Stimulated activated effector memory CD8-positive, alpha-beta T cell treated with anti-CD3 and anti-CD28 coated beads, Interleukin-12 subunit alpha, Interleukin-12 subunit beta, amount 100 ng/mL, for 72 hours (primary cell): ENCODE measurements at regions not wholly inside any gene's neighbourhood (a gene's known extent, or its start where the extent isn't known, plus 50 kb on each side); places are given as distances from the start of the nearest gene placed in this dataset.
"Not testable (repeated sequence)": the region's sequence is repeated elsewhere in the genome, so short reads cannot be mapped to it uniquely, and the experiment has no call there.

Experiments
- ATAC-seq: fragments of 150-1000 bp; cut with Tn5 transposase; 2 replicates; pipeline ENCODE4 v1.10.0; 2021
- DNase-seq, 2 donors: peaks; one replicate each; pipeline ENCODE4 v3.0.0; 2021 to 2022; ENCODE audit warnings: low spot score in 2 of 2
- H3K27ac Mint-ChIP-seq: one replicate; pipeline ENCODE4 v1.8.0; 2022; ENCODE audit warnings: mild to moderate bottlenecking, mixed read lengths
- H3K36me3 Mint-ChIP-seq: one replicate; pipeline ENCODE4 v1.8.0; 2022; ENCODE audit warnings: mild to moderate bottlenecking, mixed read lengths
- H3K4me1 Mint-ChIP-seq: one replicate; pipeline ENCODE4 v1.8.0; 2022; ENCODE audit warnings: mixed read lengths
- H3K4me3 Mint-ChIP-seq: one replicate; pipeline ENCODE4 v1.8.0; 2022; ENCODE audit warnings: mild to moderate bottlenecking, mixed read lengths
- H3K9me3 Mint-ChIP-seq: one replicate; pipeline ENCODE4 v1.8.0; 2022; ENCODE audit warnings: mixed read lengths

- not testable (repeated sequence) for H3K4me1 Mint-ChIP-seq, H3K4me3 Mint-ChIP-seq, H3K9me3 Mint-ChIP-seq, DNase-seq, ATAC-seq, H3K27ac Mint-ChIP-seq, H3K36me3 Mint-ChIP-seq
These were observed 374.4 kb upstream of the NT5C1B start for GRCh38 chr2:18963739-18964256.

GRCh38 chr2:18961991-18962421 lies 372.6 kb upstream of the NT5C1B start:
- H3K4me1 Mint-ChIP-seq = no peaks in the 10 kb centered on the region
- H3K4me3 Mint-ChIP-seq = no peak overlapping the region
- H3K27ac Mint-ChIP-seq = no peak overlapping the region
- no peaks in the 10 kb centered on the region for H3K36me3 Mint-ChIP-seq
- no peaks in the 10 kb centered on the region for H3K9me3 Mint-ChIP-seq
- ATAC-seq = no peak
- no peak for DNase-seq

DNA sequence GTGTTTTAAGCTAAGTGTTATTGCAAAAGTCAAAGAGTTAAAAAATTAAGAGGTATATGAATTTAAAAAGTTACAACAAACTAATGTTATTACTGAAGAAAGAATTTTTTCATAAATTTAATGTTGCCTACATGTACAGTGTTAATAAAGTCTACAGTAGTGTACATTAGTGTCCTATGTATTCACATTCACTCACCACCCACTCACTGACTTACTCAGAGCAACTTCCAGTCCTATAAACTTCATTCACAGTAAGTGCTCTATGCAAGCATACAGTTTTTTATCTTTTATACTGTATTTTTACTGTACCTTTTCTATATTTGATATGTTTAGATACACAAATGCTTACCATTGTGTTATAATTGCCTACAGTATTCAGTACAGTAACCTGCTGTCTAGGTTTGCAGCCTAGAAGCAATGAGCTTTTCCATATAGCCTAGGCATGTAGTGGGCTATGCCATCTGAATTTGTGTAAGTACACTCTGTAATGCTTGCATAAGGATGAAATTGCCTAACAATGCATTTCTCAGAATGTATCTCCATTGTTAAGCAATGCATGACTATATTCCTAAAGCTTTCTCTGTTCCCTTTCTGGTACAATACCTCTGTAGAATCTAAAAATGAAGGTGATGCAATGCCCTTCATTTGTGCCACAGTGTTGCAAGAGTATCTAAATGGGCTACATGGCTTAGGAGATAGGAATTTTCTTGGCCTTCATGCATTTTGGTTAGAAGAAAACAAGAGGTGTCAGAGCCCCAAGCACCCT lies 370.8 kb upstream of the NT5C1B start:
- DNase-seq (no peak), ATAC-seq (no peak)
- no peaks in the 10 kb centered on the region for H3K4me1 Mint-ChIP-seq
- H3K27ac Mint-ChIP-seq = no peak overlapping the region
- no peaks in the 10 kb centered on the region for H3K36me3 Mint-ChIP-seq
- H3K9me3 Mint-ChIP-seq = no peaks in the 10 kb centered on the region
- H3K4me3 Mint-ChIP-seq = no peak overlapping the region

GRCh38 chr2:18959200-18959599 lies 369.8 kb upstream of the NT5C1B start:
- H3K4me1 Mint-ChIP-seq = no peaks in the 10 kb centered on the region
- no peak overlapping the region for H3K27ac Mint-ChIP-seq
- no peaks in the 10 kb centered on the region for H3K36me3 Mint-ChIP-seq
- H3K9me3 Mint-ChIP-seq = no peaks in the 10 kb centered on the region
- DNase-seq = no peak
- ATAC-seq = no peak
- no peak overlapping the region for H3K4me3 Mint-ChIP-seq

GRCh38 chr2:18957909-18958308 lies 368.5 kb upstream of the NT5C1B start:
- no peak overlapping the region for H3K4me3 Mint-ChIP-seq
- DNase-seq = no peak
- no peak overlapping the region for H3K27ac Mint-ChIP-seq
- no peaks in the 10 kb centered on the region for H3K36me3 Mint-ChIP-seq
- no peaks in the 10 kb centered on the region for H3K4me1 Mint-ChIP-seq
- H3K9me3 Mint-ChIP-seq = no peaks in the 10 kb centered on the region
- ATAC-seq = no peak

DNA sequence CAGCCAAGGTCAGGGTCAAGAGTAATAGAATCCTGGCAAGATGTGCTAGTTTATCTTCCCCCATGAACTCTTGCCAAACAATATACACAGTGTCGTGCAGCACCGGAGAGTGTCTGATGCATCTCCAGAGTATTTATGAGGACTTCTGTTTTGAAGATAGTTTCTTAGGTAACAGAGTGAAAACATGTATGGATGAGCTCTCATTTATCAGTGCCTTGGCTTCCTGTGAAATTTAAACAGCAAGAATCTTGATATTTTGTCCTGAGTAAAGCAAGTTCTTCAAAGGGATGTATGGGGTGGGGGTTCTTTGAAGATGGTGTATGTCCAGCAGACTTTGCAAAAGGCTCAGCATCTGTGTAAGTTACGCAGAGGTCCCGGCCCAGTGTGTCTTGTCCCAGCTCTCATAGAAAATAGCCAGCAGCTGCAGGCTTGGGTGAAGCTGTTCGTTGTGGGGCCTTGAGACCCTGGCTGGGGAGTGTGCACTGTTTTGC lies 361.0 kb upstream of the NT5C1B start:
- ATAC-seq = no peak
- Mint-ChIP-seq H3K4me3 (no peak overlapping the region), H3K36me3 (no peaks in the 10 kb centered on the region), H3K4me1 (no peaks in the 10 kb centered on the region), H3K27ac (no peak overlapping the region), H3K9me3 (no peaks in the 10 kb centered on the region)
- no peak for DNase-seq

- no peaks in the 10 kb centered on the region for H3K9me3 Mint-ChIP-seq
- ATAC-seq = no peak
These were observed 360.5 kb upstream of the NT5C1B start for GRCh38 chr2:18949871-18950270.

DNA sequence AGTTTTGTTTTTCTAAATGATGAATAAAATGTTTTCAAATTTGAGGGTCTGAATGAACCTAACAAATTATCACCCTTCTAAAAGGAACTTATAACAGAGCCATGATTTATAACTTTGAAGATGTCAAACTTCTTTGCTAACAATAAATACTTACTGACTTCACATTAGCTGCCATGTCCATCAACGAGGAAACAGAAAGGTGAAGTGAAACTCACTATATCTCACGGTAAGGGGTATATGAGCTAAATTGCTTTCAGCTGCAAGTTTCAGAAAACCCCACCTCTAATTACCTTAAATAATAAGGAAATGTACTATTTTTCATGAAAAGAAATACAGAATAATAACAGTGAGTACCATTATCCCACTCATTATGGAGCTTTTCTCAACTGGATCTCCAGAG lies 350.8 kb upstream of the NT5C1B start:
- Mint-ChIP-seq H3K36me3 (no peaks in the 10 kb centered on the region), H3K4me3 (no peak overlapping the region), H3K9me3 (no peaks in the 10 kb centered on the region), H3K27ac (no peak overlapping the region), H3K4me1 (no peaks in the 10 kb centered on the region)
- no peak for ATAC-seq
- no peak for DNase-seq

More at GRCh38 chr2:18949871-18950270, 360.5 kb upstream of the NT5C1B start:
- Mint-ChIP-seq H3K27ac (no peak overlapping the region), H3K4me3 (no peak overlapping the region), H3K36me3 (no peaks in the 10 kb centered on the region), H3K4me1 (no peaks in the 10 kb centered on the region)
- no peak for DNase-seq

GRCh38 chr2:18939740-18940139 lies 350.4 kb upstream of the NT5C1B start:
- not testable (repeated sequence) for H3K36me3 Mint-ChIP-seq, DNase-seq, H3K4me1 Mint-ChIP-seq, ATAC-seq, H3K9me3 Mint-ChIP-seq, H3K4me3 Mint-ChIP-seq, H3K27ac Mint-ChIP-seq

GRCh38 chr2:18934886-18935285 lies 345.5 kb upstream of the NT5C1B start:
- ATAC-seq = no peak
- no peak overlapping the region for H3K4me3 Mint-ChIP-seq

GRCh38 chr2:18932853-18933252 lies 343.5 kb upstream of the NT5C1B start:
- DNase-seq = no peak
- no peak overlapping the region for H3K4me3 Mint-ChIP-seq
- ATAC-seq = no peak
- H3K4me1 Mint-ChIP-seq = no peaks in the 10 kb centered on the region
- H3K9me3 Mint-ChIP-seq = no peaks in the 10 kb centered on the region
- no peak overlapping the region for H3K27ac Mint-ChIP-seq
- no peaks in the 10 kb centered on the region for H3K36me3 Mint-ChIP-seq

More at GRCh38 chr2:18934886-18935285, 345.5 kb upstream of the NT5C1B start:
- Mint-ChIP-seq H3K36me3 (no peaks in the 10 kb centered on the region), H3K27ac (no peak overlapping the region), H3K9me3 (no peaks in the 10 kb centered on the region), H3K4me1 (no peaks in the 10 kb centered on the region)
- no peak for DNase-seq

DNA sequence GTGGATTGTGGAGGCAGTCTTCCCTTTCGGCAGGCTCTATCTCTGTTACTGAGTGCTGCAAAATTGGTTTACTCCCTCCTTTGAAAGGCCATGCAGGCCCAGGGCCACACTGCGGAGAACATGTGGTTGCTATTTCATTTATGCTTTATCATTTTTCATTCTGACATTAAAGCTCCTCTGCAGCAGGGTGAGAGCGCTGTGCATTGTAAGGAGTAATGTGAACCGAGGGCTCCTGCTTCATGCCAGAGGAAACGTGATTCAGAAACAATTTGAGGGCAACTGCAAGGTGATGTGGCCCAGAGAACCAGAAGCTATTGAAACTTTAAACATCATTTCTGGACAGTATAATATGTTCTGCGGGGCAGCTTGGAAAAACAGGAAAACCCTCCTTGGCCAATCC lies 341.6 kb upstream of the NT5C1B start:
- ATAC-seq (no peak), DNase-seq (no peak)
- H3K36me3 Mint-ChIP-seq = no peaks in the 10 kb centered on the region
- no peaks in the 10 kb centered on the region for H3K4me1 Mint-ChIP-seq
- H3K27ac Mint-ChIP-seq = no peak overlapping the region
- H3K9me3 Mint-ChIP-seq = peaks cover 3% of the 10 kb centered on the region
- no peak overlapping the region for H3K4me3 Mint-ChIP-seq

- ATAC-seq (no peak), DNase-seq (no peak)
- H3K36me3 Mint-ChIP-seq = no peaks in the 10 kb centered on the region
- no peak overlapping the region for H3K4me3 Mint-ChIP-seq
- H3K27ac Mint-ChIP-seq = no peak overlapping the region
- peaks cover 3% of the 10 kb centered on the region for H3K9me3 Mint-ChIP-seq
- H3K4me1 Mint-ChIP-seq = no peaks in the 10 kb centered on the region
These were observed 338.3 kb upstream of the NT5C1B start for GRCh38 chr2:18927525-18928232.

DNA sequence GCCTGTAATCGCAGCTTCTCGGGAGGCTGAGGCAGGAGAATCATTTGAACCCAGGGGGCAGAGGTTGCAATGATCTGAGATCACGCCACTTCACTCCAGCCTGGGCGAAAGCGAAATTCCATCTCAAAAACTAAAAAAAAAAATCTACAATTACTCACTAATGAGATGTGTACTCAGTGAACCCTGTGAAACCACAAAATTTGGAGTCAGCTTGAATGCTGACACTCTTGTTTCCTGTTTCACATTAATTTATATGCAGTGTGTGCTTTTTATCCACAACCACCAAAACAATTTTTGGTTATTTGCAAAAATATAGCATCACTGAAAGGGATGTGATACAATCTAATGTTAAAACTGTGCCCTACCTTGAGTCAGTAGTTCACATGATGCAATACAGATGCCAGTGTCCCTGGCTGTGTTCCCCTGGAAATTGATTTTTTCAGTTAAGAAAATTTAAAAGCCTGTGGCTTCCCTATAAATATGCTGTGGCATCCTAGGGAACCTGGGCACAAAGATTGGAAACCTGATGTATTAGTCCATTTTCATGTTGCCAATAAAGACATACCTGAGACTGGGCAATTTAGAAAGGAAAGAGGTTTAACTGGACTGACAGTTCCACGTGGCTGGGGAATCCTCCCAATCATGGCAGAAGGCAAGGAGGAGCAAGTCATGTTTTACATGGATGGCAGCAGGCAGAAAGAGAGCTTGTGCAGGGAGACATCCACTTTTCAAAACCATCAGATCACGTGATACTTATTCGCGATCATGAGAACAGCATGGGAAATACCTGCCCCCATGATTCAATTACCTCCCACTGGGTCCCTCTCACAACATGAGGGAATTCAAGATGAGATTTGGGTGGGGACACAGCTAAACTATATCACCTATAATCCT lies 337.5 kb upstream of the NT5C1B start:
- Mint-ChIP-seq H3K4me1 (no peaks in the 10 kb centered on the region), H3K27ac (no peak overlapping the region), H3K36me3 (no peaks in the 10 kb centered on the region), H3K4me3 (no peak overlapping the region), H3K9me3 (peaks cover 3% of the 10 kb centered on the region)
- DNase-seq (no peak), ATAC-seq (no peak)

DNA sequence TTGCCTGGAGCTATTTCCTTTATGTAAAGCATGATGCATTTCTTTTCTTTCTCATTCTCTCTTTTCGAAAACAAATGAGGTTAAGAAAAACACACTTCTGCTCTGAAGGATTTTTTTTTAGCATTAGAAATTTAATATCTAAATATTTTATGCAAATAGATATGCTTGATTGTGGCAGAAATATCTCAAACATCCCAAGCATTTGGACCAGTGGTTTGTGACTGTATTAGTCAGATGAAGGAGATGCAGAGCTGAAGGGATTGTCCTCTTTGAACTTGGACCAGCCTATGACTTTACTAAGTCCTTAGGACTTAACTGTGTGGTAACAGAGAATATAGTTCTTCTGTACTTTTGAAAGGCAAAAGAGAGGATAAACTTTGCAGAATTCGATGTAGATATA lies 335.9 kb upstream of the NT5C1B start:
- H3K4me1 Mint-ChIP-seq = no peaks in the 10 kb centered on the region
- peaks cover 3% of the 10 kb centered on the region for H3K9me3 Mint-ChIP-seq

More for the DNA sequence above, 335.9 kb upstream of the NT5C1B start:
- ATAC-seq (no peak), DNase-seq (no peak)
- Mint-ChIP-seq H3K27ac (no peak overlapping the region), H3K4me3 (no peak overlapping the region), H3K36me3 (no peaks in the 10 kb centered on the region)
